PC-9 (cell line): ENCODE measurements at regions not wholly inside any gene's neighbourhood (a gene's known extent, or its start where the extent isn't known, plus 50 kb on each side); places are given as distances from the start of the nearest gene placed in this dataset.

ENCODE experiments used
- CTCF ChIP-seq: fragments of 200-600 bp; sonication (generic); conservative IDR thresholded peaks from 2 replicates; pipeline ENCODE4 v1.6.1; 2017; ENCODE audit warnings: mixed run types, antibody characterized with exemption, mild to moderate bottlenecking, moderate library complexity
- EZH2 ChIP-seq: fragments of 200-600 bp; sonication (generic); IDR thresholded peaks from 2 replicates; pipeline ENCODE4 v1.8.0; 2017; ENCODE audit warnings: antibody characterized with exemption, low read depth

GRCh38 chr7:47097431-47097830 lies 484.5 kb downstream of the TNS3 start:
- no peak for TF ChIP-seq EZH2
- TF ChIP-seq CTCF: no peak
